COR-L47 (cell line): ENCODE measurements at regions not wholly inside any gene's neighbourhood (a gene's known extent, or its start where the extent isn't known, plus 50 kb on each side); places are given as distances from the start of the nearest gene placed in this dataset.

Experiments used
- DNase-seq: peaks from one replicate; lab custom pipeline; 2025; lab: John Stamatoyannopoulos, UW

- no peak for DNase-seq
These were observed 181.1 kb upstream of the ARL4C start for GRCh38 chr2:234677758-234678538.

DNA sequence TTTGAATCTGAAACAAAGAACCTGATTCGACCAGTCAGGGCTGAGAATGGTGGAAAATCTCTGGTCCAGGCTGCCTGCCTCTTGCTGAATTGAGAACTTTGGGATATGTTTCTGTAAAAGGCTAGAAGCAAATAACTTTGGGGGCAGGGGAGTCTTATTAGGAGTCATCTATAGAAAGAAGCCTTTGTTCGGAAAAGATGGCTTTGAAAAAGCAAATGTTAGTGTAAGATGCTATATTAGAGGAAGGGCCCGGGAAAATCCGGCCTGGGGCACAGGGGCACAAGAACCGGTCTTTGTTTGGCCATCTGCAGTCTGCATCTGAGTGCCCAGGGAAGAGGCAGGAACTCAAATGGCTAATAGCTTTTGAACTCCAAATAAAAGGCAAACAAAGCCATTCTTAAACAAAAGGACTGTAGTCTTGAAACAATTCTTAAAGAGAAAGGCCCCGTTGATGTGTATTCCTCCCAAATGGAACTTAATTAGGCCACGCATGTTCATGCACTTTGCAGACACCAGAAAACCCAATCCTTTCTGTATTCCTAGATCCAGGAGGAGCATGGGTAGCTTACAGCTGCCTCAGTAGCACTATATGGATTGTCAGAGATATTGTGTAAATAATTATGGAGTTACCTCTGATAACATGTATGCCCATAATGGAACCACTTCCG is 180.0 kb upstream of the ARL4C start:
- no peak for DNase-seq

- DNase-seq, result peak; percentile 75
These were observed 179.4 kb upstream of the ARL4C start for GRCh38 chr2:234676109-234676782.

- no peak for DNase-seq
These were observed 177.9 kb upstream of the ARL4C start for GRCh38 chr2:234674781-234675201.

- DNase-seq, result no peak
These were observed 177.3 kb upstream of the ARL4C start for GRCh38 chr2:234673961-234674759.

GRCh38 chr2:234673501-234673900 is 176.6 kb upstream of the ARL4C start:
- no peak for DNase-seq

DNA sequence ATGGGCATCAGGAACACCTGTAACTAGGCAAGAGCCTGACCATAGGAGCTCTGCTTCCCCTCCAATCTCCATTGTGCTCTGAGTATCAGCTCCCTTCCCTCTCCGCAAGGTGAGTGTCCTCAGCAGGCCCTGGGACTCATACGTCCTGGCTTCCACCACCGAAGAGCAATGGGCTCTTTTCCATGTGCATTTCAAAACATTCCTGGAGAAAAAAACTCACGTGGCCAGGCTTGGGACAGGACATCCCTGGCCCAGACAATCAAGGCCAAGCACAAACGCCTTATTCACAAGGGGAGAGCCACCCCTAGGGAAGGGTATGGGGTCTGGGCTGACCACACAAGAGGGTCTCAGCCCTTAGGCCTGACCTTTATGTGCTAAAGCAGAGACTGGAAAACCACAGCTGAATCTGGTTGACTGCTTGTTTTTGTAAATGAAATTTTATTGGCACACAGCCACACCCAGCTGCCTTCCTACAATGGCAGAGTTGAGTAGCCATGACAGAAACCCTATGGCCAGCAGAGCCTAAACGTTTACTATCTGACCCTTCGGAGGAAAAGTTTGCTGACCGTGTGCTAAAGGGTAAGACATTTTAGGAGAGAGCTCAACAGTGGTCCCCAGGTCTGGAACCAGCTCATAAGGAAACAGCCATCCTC is 175.7 kb upstream of the ARL4C start:
- DNase-seq, result no peak

DNA sequence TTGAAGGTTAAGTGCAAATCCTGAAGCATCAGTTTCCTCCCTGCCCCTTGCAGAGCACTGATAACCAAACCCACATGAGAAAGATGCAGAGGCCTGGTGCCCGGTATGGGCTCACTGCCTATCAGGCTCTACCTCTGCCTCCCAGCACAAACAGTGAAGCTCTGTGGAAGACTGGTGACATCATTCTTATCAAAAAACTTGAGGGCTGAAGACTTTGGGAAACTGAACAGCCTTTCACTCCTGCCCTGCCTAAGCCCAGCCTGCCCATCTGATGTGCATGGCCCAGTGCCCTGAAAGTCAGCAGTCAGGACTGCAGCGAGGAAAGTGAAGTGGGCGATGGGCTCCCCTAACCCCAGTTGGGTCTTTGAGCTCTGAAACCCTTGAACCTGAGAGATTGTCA is 174.8 kb upstream of the ARL4C start:
- DNase-seq, result no peak

DNA sequence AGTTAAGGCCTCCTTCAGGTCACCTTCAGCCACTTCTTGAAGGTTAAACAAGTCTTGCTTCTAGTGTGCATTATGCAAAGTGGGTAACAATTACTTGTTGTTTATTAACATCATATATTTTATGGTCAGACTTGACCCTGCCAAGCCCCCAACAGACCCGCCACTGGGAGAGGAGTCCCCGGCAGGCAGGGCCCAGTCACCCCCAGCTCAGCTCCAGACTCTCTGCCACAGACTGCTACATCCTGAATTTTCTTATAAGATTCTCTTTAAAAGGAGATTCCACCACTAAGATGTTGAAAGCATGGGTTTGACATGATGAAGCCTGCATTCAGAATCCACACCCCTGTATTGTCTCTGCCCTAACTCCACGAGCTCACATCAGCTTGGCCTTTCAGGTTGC is 174.3 kb upstream of the ARL4C start:
- no peak for DNase-seq

DNA sequence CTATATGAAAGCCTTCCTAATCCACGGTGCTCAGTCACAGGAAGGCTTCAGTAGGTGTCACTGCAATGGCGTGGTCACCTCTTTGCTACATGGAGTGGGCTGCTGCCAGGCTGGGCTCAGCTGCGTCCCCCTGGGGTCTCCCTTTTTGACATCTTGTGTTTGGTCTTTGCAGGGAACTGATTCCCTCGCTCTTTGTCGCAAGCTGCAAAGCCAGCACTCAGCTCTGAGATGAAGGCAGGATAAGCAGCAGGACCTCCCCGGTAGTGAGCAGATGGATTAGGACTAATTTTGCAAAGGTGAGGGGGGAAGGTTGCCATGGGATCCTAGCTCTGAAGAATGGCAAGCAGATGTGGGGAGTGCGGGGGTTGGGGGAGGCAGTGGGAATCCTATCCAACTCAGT is 173.9 kb upstream of the ARL4C start:
- no peak for DNase-seq

DNA sequence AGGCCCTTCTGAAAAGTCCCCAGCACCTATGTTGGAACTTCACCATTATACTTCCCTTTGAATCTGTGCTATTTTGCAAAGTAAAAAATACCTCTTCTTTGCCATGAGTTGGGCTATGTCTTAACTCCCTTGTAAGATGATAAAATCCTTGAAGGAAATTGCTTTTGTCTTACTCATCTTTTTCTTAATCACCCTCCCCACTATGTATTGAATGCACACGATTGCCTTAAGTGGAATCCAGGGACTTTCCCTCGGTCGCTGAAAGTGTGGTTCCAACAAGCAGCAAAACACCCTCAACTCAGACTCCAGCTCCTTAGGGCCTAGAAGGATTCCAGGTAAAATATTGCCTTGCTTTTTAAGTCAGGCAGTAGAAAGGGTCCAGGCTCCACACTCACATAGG is 173.2 kb upstream of the ARL4C start:
- no peak for DNase-seq

GRCh38 chr2:234669621-234670020 is 172.7 kb upstream of the ARL4C start:
- no peak for DNase-seq

DNA sequence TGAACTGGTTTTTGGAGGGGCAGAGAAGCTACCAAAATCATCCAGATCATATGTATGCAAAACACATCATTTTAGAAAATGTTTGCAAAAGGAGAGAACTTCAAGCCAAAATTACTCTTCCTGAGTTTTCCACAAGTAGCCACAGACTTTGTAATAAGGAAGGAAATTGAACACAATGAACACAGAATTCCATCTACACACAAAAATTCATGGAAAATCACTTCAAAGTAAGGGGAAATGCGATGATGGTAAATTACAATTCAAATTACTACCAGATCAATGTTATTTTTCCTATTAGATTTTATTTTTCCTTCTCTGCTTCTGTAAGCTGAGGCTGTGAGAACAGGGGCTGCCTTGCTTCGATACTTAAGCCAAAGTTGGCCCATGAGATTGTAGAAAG is 172.1 kb upstream of the ARL4C start:
- no peak for DNase-seq

DNA sequence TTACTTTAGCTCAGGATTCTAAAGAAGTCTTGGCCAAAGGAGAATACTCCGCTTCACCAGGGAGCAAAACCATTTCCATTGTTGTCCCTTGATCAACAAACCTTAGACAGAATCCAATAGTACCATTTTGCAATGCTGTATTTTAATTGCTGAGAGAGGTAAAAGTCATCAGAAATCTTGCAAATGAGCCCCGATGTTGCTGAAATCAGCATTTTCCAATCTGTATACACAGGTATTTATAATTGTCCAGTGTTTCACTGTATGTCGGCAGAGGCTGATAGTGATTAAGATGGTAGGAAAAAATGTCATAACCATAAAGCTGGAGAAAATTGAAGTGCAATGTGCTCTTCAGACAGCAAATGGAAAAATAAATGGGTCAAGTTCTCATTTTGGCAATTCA is 170.0 kb upstream of the ARL4C start:
- no peak for DNase-seq

DNA sequence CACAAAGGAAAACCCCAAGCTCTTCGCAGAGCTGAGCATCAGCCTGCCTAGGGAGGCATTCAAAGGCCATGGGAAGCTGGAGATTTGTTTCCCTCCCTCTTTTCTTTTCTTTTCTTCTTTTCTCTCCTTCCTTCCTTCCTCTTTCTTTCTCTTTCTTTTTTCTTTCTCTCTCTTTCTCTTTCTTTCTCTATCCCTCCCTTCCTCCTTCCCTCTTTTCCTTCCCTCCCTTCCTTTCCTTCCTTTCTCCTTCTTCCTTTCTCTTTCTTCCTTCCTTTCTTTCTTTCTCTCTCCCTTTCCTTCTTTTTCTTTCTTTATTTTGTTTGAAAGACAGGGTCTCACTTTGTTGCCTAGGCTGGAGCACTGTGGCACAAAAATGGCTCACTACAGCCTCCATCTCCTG is 168.4 kb upstream of the ARL4C start:
- no peak for DNase-seq

DNA sequence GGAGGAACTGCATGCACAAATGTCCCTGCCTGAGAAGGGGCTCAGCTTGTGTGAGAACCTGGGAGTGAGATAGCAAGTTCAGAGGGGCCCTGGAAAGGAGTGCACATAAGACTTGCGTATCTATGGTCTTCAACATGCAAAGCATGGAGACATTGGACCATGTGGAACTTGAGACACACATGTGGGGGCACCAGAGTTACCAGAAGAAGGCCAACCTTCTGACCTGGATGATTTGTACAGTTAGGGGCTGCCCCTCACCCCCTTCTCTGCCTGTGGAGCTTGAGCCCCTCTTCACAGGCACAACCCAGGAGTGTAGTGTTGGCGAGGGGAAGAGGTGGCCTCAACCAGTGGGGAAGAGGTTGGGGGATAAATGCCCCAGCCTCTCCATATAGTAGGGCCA is 165.0 kb upstream of the ARL4C start:
- DNase-seq, result no peak

DNA sequence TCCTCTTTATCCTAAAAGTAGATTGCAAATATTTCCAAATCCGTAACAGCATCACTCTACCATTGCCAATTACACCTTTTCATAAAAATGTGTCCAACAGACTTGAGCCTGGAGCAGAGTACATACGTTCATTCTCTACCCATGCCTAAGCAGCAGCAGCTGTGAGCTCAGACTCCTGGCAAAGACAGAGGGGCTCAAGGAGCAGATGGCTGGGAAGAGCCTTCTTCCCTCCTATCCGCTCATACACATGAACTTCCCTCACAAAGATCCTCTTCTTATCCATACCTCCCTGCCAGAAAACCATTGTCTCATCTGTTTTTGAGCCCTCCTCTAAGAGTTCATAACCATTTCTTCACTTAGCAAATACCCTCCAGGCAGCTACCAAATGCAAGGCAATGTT is 164.3 kb upstream of the ARL4C start:
- DNase-seq, result no peak

DNA sequence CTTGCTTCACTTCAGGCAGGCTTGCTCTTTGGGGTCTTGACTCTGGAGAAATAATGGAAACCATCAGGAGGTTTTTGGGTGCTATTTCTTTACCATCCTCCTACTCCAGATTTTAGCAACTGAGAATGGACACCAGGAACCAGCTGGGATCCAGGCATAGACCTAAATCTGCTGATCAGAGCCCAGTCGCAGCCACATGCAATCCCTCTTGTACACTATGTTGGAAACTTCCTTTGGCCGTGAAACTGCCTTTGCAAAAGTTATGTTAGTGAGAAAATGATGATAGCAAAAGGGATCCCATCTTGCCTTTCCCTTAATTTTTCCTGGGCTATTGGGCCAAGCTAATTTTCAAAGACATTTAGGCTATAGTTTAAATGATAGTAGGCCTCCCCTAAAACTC is 158.8 kb upstream of the ARL4C start:
- no peak for DNase-seq

DNA sequence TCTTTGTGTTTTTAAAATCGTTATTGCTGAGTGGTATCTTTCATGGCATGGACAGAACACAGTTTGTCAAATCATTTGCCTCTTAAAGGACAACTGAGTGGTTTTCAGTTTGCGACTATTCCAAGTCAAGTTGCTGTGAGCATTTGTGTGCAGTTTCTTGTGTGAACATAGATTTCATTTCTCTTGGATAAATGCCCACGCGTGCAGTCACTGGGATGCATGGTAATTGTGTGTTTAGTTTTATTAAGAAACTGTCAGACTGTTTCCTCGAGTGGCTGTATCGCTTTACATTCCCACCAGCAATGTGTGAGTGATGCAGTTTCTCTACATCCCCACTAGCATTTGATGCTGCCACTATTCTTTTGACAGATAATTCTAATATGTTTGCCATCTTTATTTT is 154.0 kb upstream of the ARL4C start:
- no peak for DNase-seq

- DNase-seq, result no peak
These were observed 153.1 kb upstream of the ARL4C start for GRCh38 chr2:234649951-234650350.

DNA sequence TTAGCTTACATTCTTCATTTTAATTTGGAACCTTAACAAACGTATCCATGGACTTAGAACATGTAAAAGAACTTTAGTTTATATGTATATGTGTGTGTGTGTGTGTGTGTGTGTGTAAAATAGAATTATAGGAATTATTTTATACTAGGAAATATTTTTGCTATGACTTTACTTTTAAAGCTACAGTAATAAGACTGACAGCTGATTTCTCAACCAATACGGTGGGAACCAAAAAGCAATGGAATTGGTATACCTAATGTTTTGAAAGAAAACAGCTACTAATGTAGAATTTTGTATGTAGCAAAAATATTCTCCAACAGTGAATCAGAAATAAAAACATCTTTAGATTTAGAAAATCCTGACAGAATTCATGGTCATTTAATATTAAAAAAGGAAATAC is 146.5 kb upstream of the ARL4C start:
- DNase-seq, result no peak

GRCh38 chr2:234641086-234641485 is 144.2 kb upstream of the ARL4C start:
- no peak for DNase-seq
